GM21737 (cell line): ENCODE measurements at regions not wholly inside any gene's neighbourhood (a gene's known extent, or its start where the extent isn't known, plus 50 kb on each side); places are given as distances from the start of the nearest gene placed in this dataset.
"Not testable (repeated sequence)": the region's sequence is repeated elsewhere in the genome, so short reads cannot be mapped to it uniquely, and the experiment has no call there.

Experiments used
- ATAC-seq: cut with Tn5 transposase; IDR thresholded peaks from one replicate; pipeline ENCODE4 v1.9.1; 2021; ENCODE audit warnings: mild to moderate bottlenecking, moderate library complexity; ENCODE audit not compliant: unreplicated experiment

DNA sequence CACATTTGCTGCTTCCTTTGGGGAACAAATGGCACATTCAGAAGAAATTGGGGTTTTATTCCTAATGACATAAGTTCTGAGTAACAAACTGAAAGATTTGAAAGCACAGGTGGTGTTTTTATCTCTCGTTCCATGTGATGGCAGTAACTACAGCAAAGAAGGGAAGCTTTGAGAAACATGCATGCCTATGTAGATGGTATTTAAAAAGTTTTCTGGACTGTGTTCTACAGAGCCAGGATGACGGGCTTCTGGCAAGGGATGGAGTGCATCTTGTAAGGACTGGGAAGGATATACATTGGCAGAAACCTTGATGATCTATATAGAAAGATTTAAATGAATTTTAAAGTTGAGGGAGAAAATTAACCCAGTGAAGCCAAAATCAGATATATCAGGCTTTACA, 362.2 kb upstream of the ROPN1 start:
- ATAC-seq: no peak

DNA sequence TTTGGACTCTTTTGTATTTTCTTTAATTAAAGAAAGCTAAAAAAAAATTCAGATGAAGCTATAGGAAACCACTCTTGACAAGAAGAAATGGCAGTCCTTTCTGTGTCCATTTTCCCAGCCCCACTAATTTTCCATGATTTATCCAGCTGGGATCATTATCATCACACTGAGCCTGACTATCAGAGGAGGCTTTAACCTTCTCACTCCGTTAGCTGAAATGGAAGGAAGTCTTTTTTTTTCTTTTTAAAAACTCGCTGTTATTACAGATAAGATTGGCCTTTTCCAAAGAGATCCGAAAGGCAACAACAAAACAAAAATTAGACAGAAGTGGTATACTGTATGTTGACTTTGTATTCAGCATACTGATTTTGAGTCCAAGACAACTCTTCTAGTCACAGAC, 366.2 kb upstream of the ROPN1 start:
- ATAC-seq: no peak

DNA sequence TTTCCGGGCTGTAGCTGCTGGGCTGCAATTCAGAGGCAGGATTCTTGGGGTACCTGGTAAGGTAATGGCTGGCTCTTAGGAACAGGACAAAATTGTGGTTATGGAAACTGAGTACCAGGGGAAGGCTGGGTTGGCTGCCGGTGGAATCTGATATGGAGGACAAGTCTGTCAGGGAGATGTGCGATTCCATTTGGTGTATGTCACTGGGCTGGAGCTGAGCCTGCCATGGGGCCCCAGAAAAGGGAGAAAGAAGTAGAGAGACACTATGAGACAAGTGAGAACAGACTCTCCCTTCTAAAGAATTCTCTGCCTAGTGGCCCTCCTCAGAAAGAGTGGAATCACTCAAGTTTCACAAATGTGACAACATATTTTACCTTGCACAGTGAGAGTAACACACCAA, 368.2 kb upstream of the ROPN1 start:
- no peak for ATAC-seq

DNA sequence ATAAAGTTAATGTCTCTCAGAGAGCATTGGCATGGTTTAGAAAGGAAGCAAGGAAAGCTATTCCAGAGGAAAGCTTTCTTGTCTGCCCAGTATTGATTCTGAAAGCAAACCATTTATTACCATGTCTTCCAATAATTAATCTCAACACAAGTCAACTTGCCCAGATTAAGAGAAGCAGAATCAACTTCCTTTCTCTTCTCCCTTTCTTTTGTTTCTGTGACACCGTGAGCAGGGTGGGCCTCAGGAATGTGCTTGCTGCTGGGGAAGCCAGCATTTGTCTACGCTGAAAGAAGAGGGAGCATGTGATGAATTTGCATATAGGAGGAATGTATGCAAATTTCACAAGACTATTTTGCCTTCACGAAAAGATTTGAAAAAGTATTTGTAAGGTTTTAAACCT, 368.6 kb upstream of the ROPN1 start:
- no peak for ATAC-seq

DNA sequence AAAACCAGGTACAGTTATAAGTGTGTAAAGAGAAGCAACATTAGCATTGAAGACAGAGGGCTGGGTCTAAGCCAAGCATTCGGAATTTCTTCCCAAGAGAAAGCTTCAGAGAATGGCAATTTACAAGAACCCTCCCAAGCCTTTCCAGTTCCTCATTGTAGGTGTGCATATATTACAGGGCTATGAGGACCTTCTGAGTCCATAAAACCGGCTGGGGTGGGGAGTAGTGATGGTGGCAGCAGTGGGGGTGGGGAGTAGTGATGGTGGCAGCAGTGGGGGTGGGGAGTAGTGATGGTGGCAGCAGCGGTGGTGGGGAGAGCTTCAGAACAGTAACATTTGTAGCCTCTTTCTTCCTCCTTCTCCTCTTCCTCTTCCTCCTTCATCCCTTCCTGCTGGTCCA, 368.7 kb upstream of the UMPS start:
- ATAC-seq: no peak

DNA sequence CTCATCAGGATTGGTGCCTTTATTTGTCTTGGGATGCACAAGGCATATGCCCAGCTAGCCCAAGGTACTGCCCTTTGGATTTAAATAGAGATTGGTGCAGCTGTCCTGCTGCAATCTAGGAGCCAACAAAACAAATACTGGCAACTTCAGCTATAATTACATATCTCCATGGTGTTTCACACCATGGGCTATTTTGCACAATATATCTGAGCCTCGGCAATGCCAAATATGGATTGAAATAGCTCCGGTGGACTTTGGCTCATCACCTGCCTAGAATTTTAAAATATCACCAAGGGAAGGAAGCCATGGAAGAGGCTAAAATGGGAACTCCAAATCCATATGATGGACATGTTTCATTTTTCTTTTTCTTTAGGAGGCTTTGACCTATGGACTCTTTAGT, 367.8 kb upstream of the UMPS start:
- no peak for ATAC-seq

DNA sequence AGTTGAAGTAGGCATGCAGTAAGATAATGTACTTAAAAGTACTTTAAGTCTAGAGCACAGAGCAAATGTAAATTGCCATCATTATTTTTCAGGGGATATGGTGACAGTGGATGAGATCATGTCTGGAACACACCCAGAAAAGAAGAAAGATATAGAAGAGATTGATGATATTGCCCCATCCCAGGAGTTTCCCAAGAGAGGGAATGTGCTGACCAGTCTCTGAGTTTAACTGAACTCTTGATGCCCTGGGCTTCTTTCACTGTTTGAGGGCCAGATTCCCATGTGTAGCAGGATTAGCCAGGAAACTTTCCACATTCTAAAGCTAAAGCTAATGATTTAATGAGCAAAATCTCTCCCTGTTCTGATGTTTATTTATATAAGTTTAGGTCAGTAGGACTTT, 366.8 kb upstream of the UMPS start:
- no peak for ATAC-seq

DNA sequence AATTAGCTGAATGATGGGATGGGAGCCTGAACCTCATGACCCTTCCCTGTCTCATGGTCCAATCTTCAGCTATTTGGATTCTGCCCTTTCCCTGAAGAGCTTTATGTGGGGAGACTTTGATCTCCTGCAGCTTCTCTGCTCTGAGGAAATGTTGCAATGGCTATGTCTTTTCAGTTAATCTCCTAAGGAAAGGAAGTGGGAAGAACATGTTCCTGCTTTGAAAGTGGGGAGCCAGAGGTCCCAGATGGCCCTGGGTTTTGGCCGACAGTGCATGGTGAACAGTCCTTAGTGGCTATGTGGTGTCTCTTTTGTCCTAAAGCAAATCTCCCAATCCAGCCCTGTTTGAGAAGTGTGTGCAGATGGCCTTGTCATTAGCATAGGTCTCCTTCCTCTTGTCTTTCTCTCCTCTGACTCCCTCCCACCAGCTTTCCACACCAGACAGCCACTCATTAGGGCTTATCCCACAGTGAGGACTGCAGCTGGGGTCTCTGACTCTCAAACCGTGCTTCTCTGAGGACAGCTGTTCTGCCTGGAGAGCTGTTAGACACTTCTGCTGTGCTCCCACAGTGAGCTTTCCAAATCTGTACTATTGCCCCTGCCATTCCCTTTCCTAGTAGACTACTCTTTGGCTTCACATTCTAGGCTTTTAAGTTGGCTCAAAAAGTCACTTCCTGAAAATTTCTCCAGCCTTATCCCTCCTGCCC, 365.8 kb upstream of the UMPS start:
- no peak for ATAC-seq

DNA sequence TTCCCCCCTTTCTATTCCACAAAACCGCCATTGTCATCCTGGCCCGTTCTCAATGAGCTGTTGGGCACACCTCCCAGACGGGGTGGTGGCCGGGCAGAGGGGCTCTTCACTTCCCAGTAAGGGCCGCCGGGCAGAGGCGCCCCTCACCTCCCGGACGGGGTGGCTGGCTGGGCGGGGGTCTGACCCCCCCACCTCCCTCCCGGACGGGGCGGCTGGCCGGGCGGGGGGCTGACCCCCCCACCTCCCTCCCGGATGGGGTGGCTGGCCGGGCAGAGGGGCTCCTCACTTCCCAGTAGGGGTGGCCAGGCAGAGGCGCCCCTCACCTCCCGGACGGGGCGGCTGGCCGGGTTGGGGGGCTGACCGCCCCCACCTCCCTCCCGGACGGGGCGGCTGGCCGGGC, 363.6 kb upstream of the UMPS start:
- ATAC-seq: not testable (repeated sequence)

DNA sequence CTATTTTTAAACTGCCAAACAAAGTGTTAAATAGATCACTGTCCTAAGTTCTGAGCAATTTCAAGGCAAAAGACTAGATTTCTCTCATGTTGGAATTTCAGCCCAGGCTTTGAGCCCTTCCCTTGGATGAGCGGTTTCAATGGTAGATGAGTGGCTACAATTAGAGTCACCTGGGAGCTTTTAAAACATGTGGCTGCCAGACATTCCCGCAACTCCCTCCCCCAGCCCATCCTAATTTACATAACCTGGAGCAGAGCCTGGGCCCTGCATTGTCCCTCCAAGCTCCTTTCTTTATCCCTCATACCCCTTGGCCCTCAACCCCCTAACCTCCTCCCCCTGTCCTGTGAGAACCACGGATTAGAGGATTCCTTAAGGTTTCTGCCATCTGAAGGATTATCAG, 357.5 kb upstream of the UMPS start:
- ATAC-seq: no peak

DNA sequence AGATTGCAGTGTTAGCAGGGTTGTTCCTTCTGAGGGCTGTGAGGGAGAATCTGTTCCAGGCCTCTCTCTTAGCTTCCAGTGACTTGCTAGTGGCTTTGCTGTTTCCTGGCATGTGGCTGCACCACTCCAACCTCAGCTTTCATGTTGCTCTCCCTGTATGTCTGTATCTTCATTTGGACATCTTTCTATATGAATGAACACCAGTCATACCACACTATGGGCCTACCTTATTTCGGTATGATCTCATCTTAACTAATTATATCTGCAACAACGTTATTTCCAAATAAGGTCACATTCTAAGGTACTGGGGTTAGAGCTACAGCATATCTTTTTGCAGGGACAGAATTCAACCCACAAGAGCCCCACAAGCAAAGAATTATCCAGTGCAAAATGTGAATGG, 356.7 kb upstream of the UMPS start:
- no peak for ATAC-seq

DNA sequence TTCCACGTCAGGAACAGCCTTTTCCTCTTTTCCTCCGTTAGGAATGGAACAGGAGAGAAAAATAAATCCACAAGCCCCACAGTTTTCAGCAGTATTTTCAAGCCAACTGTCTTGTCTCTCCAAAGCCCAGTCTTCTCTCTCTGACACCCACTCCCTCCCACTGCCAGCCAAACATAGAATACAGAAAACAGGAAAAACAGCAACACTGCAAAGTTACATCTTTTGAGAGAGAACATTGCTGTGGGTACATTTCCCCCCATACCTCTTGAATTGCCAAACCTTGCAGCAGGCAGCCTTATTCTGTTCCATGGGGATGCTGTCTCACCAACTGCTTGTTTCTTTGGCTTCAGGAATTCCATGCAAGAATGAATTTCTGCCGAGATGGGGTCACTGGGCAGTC, 355.7 kb upstream of the UMPS start:
- ATAC-seq: no peak

DNA sequence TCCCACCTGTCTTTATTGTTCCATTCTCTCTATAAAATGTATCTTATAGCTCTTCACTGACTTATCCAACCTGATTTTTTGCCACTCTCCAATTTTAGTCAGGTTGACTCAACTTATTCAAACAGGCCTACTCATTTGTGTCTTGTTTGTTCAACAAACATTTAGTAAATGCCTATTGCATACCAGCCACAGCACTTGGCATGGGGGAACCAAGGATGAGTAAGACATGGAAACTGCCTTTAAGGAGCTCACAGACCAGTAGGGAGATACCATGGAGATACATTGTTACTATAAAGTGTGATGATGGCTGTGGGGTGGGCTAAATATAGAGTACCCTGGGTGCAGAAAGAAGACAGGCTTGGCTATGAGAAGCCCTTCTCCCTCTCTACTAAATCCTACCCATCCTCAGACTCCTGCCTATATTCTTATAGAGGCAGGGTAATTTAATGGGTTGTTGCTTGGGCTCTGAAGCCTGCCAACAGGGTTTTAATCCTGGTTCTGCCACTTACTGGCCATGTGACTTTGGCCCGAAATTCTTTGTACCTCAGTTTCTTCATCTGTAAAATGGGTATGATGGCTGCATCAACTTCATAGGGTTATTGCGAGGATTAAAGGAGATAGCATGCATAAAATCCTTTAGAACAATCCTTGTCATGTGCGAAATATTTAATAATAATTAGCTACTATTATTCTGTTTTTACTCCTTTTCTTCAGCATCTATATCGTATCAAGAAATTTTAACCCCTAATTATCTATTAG, 348.5 kb upstream of the UMPS start:
- ATAC-seq: no peak

DNA sequence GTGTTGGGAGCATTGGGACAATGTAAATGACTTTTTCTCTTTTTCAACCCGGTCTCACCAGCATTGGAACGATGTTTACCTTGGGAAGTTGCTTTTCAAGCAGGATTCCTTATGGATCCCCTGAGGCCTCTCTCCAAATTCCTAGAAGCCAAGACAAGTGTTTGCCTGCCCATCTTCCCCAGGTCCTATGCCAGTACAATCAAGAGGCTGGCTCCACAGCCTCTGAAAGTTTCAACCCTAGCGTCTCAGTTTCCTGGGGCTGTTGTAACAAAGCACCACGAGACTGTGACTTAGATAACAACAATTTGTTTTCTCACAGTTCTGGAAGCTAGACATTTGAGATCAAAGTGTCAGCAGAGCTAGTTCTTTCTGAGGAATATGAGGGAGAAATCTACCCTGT, 347.2 kb upstream of the UMPS start:
- ATAC-seq: no peak

DNA sequence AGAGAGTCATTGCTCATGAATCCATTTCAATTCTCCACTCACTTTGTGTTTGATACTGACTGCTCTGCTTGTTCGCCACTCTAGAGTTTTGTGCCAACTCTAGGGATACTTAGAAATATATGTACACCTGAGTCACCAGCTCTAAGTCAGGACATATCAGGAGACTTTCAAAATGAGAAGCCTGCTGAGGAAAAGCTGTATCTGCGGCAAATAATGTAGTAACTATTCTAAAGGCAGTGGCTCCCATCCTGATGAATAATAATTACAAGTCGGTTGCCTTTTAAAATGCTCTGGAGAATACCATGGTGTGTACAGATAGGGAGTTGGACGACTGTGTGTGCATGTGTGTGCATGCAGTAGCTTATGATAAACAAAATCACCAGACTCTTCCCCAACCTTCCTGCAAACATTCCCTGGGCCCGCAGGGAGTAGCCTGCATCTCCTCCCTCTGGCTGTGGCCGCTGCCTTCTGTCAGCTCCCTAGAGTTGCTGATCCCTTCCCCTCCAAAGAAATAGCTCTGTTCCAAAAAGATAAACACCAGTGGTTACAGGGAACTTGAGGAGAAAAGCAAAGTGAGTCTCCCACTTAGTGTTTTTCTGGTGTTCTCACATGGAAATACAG, 346.3 kb upstream of the UMPS start:
- no peak for ATAC-seq

DNA sequence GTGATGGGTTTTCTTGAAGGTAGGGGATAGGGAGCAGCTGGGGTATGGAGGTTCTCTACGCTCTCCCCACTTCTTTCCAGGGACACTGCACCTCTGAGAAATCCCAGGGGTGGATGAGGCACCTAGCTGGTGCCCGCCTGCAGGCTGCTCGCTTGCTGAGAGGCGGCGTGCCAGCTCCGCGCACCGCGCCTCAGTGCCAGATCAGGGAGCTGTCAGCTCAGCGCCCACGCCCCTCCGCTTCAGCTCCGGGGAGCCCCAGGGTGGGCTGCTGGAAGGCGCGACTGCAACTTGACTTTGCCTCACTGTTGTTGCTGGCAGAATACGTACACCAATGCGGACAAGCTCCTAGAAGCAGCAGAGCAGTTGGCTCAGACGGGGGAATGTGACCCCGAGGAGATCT, 345.7 kb upstream of the UMPS start:
- ATAC-seq: no peak

DNA sequence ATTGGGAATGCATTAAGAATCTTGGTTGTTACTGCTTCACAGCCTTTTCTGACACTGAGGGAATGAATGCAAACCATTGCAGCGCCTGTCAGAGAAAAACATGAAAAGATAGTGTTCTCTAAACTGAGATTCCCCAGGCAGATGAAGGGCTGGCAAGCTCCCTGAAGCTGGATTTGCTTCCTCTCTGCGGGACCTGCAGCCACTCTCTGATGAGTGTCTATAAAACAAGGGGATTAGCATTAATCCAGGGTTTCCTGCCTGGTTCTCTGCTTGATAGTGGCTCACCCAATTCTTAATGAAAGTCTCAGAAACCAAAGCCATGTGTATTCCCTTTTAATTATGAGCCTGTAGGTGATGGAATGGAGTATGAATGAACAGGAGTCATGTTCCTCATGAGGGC, 344.3 kb upstream of the UMPS start:
- no peak for ATAC-seq

DNA sequence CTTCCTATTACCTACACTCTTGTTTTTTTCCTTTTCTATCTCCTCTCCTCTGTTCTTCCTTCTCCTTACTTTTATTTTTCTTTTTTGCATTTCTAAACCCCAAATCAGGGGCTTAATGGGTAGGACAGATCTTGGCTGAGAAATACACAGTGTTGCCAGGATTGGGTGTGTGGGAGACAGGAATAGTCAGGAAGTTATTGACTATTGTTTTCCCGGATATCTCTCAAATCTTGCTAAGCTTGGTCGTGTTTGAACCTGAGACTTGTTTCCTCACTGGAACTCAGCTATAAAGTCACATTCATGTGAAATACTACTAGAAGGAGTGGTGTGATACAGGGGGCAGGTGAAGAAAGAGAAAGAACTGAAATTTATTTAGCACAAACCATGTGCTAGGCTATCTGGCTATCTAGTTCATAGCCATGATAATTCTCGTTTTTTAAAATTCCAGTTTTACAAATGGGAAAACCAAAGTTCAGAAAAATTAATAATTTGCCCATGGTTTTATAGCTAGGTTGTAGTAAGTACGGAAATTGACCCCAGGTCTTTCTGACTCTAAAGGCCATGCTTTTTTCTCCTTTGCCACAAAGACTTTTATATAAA, 343.2 kb upstream of the UMPS start:
- no peak for ATAC-seq

DNA sequence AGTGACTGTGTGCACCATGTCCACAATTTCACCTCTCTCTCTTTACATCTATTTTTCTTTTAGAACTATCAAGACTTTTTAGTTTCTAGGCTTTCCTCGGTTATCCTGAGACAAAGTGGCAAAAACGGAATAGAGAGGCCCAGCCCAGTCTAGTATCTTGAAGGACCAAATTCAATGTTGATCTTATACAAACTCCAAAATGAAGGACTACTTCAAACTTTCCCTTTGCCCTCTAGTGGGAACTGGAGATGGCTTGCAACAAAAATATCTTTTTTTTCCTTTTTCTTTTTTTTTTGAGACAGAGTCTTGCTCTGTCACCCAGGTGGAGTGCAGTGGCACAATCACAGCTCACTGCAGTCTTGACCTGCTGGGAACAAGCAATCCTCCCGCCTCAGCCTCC, 338.5 kb upstream of the UMPS start:
- ATAC-seq: no peak

DNA sequence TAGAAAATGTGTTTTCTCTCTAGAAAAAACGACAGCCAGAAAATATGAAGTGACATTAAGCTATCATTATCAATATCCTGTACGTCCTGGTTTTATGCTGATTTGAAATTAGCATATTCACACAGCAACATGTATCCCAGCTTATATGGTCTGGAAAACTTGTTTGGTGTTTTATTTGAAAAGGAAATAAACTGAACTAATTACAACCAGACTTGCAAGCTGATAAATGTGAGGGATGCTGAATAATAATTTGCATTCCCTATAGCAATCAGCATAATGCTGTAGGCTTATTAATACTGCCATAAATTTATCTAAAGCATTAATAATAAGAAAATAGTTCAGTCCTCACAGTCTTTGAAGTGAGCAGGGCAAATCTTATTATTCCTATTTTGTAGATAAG, 336.9 kb upstream of the UMPS start:
- ATAC-seq: no peak

DNA sequence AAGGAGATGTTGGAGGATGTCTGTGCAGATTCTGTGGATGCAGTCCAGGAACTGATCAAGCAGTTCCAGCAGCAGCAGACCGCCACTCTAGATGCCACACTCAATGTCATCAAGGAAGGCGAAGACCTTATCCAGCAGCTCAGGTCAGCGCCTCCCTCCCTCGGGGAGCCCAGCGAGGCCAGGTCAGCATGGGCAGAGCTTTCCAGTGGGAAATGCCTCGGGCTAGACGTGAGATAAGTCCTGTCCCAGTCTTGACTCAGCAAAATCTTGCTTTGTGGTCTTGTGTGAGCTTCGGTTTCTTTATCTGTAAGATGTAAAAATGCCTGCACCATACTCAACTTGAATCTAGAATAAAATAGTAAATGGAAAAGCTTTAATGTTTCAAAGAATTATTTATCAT, 335.1 kb upstream of the UMPS start:
- no peak for ATAC-seq
